ENCODE measurements at regions not wholly inside any gene's neighbourhood (a gene's known extent, or its start where the extent isn't known, plus 50 kb on each side); places are given as distances from the start of the nearest gene placed in this dataset.

- TF ChIP-seq CTCF (IDR thresholded peaks at IDR 0.05; ENCODE audit: low read length) = no peak
- no peak for TF ChIP-seq EZH2 (optimal IDR thresholded peaks at IDR 0.05; ENCODE audit: low read depth, low read length)
- no peak for TF ChIP-seq EZH2phosphoT487 (IDR thresholded peaks at IDR 0.05; ENCODE audit: low read length)
Observed at GRCh38 chr2:238645095-238645494, 202.8 kb upstream of the TWIST2 start.
